Astrocyte (in vitro differentiated cells and primary cell): ENCODE measurements at regions not wholly inside any gene's neighbourhood (a gene's known extent, or its start where the extent isn't known, plus 50 kb on each side); places are given as distances from the start of the nearest gene placed in this dataset.

ENCODE experiments used
- DNase-seq: peaks from one replicate; pipeline ENCODE4 v3.0.0-alpha.2; 2010; ENCODE audit warnings: low read depth
- FAIRE-seq: peaks from 2 replicates; lab custom pipeline; 2011; peaks lifted over from hg19 to GRCh38; lab: Jason Lieb, UNC
- H2AFZ ChIP-seq: 2 replicates; pipeline ENCODE4 v1.6.0; 2012; ENCODE audit warnings: low read depth, low read length, inconsistent platforms
- H3K27ac ChIP-seq: 2 replicates; pipeline ENCODE4 v1.5.1; 2011; ENCODE audit warnings: low read depth, low read length, inconsistent platforms
- H3K27me3 ChIP-seq: 2 replicates; pipeline ENCODE4 v1.6.0; 2011; ENCODE audit warnings: low read length, inconsistent platforms; ENCODE audit not compliant: insufficient read depth
- H3K36me3 ChIP-seq: 2 replicates; pipeline ENCODE4 v1.5.1; 2011; ENCODE audit warnings: low read length, inconsistent platforms; ENCODE audit not compliant: insufficient read depth
- H3K4me1 ChIP-seq: 2 replicates; pipeline ENCODE4 v1.5.1; 2011; ENCODE audit warnings: low read length, inconsistent platforms; ENCODE audit not compliant: insufficient read depth
- H3K4me2 ChIP-seq: 2 replicates; pipeline ENCODE4 v1.6.0; 2012; ENCODE audit warnings: low read length, inconsistent platforms
- H3K4me3 ChIP-seq: 2 replicates; pipeline ENCODE4 v1.5.1; 2011; ENCODE audit warnings: low read depth, mild to moderate bottlenecking, low read length, inconsistent platforms; ENCODE audit not compliant: insufficient read depth
- H3K79me2 ChIP-seq: 2 replicates; pipeline ENCODE4 v1.6.0; 2012; ENCODE audit warnings: mild to moderate bottlenecking, low read length, inconsistent platforms; ENCODE audit not compliant: insufficient read depth
- H3K9ac ChIP-seq: 2 replicates; pipeline ENCODE4 v1.6.0; 2012; ENCODE audit warnings: mild to moderate bottlenecking, low read length, inconsistent platforms
- H3K9me3 ChIP-seq: 2 replicates; pipeline ENCODE4 v1.5.1; 2012; ENCODE audit warnings: low read depth, mild to moderate bottlenecking, low read length, inconsistent platforms; ENCODE audit not compliant: insufficient read depth
- H4K20me1 ChIP-seq: 2 replicates; pipeline ENCODE4 v1.6.0; 2012; ENCODE audit warnings: low read length, inconsistent platforms; ENCODE audit not compliant: insufficient read depth
- H3K27ac Mint-ChIP-seq: one replicate; pipeline ENCODE4 v1.8.0; 2021; ENCODE audit warnings: mild to moderate bottlenecking, mixed read lengths; ENCODE audit not compliant: unreplicated experiment
- H3K27me3 Mint-ChIP-seq: one replicate; pipeline ENCODE4 v1.8.0; 2021; ENCODE audit warnings: low read depth, mixed read lengths; ENCODE audit not compliant: unreplicated experiment
- H3K36me3 Mint-ChIP-seq: one replicate; pipeline ENCODE4 v1.8.0; 2021; ENCODE audit warnings: low read depth, mixed read lengths; ENCODE audit not compliant: unreplicated experiment
- H3K4me1 Mint-ChIP-seq: one replicate; pipeline ENCODE4 v1.8.0; 2021; ENCODE audit warnings: low read depth, mixed read lengths; ENCODE audit not compliant: unreplicated experiment
- H3K4me3 Mint-ChIP-seq: one replicate; pipeline ENCODE4 v1.8.0; 2021; ENCODE audit warnings: mild to moderate bottlenecking, moderate library complexity, mixed read lengths; ENCODE audit not compliant: unreplicated experiment
- H3K9me3 Mint-ChIP-seq: one replicate; pipeline ENCODE4 v1.8.0; 2021; ENCODE audit warnings: mild to moderate bottlenecking, mixed read lengths; ENCODE audit not compliant: unreplicated experiment
- EZH2 ChIP-seq: IDR thresholded peaks from 2 replicates; pipeline ENCODE4 v1.6.1; 2012; ENCODE audit warnings: mild to moderate bottlenecking, low read length, inconsistent platforms; ENCODE audit not compliant: insufficient read depth
- TF ChIP-seq, protein P1 (sequence below): IDR thresholded peaks from 2 replicates; pipeline ENCODE4 v1.5.1; 2011; ENCODE audit warnings: low read depth, mild to moderate bottlenecking, inconsistent platforms, low read length, moderate library complexity; ENCODE audit not compliant: insufficient read depth

DNA sequence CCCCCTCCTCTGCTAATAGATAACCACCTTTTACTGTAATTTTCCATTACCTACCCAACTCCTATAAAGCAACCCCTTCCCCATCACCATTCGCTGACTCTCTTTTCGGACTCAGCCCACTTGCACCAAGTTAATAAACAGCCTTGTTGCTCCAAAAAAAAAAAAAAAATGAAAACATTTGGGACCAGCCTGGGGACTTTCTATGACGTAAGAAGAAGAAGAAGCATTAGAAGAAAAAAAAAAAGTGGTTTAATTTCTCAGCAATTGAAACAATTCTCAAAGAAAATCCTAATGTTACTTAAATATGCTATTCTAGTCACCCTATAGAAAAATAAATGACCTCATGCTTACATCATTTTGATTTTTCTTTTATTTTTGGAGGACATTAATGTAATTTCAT, 301.5 kb upstream of the ANO3 start:
- H3K4me3 Mint-ChIP-seq = no peak overlapping the region
- peaks cover 3% of the 10 kb centered on the region for H3K4me1 Mint-ChIP-seq
- Histone ChIP-seq H3K27ac (no peak overlapping the region), H3K9ac (no peak overlapping the region), H3K4me1 (no peaks in the 10 kb centered on the region), H2AFZ (no peak overlapping the region), H3K4me2 (no peak overlapping the region), H4K20me1 (no peaks in the 10 kb centered on the region), H3K79me2 (no peaks in the 10 kb centered on the region), H3K27me3 (no peaks in the 10 kb centered on the region), H3K9me3 (no peaks in the 10 kb centered on the region), H3K4me3 (no peak overlapping the region), H3K36me3 (no peaks in the 10 kb centered on the region)
- FAIRE-seq = no peak
- peaks cover 3% of the 10 kb centered on the region for H3K9me3 Mint-ChIP-seq
- no peaks in the 10 kb centered on the region for H3K36me3 Mint-ChIP-seq
- H3K27me3 Mint-ChIP-seq = no peaks in the 10 kb centered on the region
- no peak overlapping the region for H3K27ac Mint-ChIP-seq
- no peak for TF ChIP-seq EZH2
- TF ChIP-seq, protein P1, sequence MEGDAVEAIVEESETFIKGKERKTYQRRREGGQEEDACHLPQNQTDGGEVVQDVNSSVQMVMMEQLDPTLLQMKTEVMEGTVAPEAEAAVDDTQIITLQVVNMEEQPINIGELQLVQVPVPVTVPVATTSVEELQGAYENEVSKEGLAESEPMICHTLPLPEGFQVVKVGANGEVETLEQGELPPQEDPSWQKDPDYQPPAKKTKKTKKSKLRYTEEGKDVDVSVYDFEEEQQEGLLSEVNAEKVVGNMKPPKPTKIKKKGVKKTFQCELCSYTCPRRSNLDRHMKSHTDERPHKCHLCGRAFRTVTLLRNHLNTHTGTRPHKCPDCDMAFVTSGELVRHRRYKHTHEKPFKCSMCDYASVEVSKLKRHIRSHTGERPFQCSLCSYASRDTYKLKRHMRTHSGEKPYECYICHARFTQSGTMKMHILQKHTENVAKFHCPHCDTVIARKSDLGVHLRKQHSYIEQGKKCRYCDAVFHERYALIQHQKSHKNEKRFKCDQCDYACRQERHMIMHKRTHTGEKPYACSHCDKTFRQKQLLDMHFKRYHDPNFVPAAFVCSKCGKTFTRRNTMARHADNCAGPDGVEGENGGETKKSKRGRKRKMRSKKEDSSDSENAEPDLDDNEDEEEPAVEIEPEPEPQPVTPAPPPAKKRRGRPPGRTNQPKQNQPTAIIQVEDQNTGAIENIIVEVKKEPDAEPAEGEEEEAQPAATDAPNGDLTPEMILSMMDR = no peak
- no peak for DNase-seq

DNA sequence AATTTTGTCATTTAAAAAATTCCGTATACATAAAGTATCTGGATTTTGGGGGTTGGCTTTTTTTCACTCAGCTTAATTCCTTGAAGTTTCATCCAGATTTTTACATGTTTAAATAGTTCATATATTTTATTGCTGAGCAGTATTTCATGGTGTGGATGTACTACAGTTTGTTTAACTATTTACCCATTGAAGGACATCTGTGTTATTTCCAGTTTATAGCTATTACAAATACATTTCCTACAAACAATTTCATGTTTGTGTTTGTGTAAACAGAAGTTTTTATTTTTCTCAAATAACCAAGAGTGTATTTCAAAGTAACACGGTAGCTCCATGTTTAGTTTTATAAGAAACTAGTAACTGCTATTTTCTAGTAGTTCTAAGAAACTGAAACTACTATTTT, 299.7 kb upstream of the ANO3 start:
- Mint-ChIP-seq H3K27ac (no peak overlapping the region), H3K4me1 (peaks cover 3% of the 10 kb centered on the region), H3K9me3 (peaks cover 3% of the 10 kb centered on the region), H3K36me3 (no peaks in the 10 kb centered on the region), H3K27me3 (no peaks in the 10 kb centered on the region), H3K4me3 (no peak overlapping the region)
- no peak overlapping the region for H3K4me3 ChIP-seq
- no peak overlapping the region for H3K4me2 ChIP-seq
- no peaks in the 10 kb centered on the region for H3K27me3 ChIP-seq
- TF ChIP-seq, protein P1 = no peak
- no peak for TF ChIP-seq EZH2
- H3K36me3 ChIP-seq = no peaks in the 10 kb centered on the region
- DNase-seq (no peak), FAIRE-seq (no peak)
- no peaks in the 10 kb centered on the region for H3K79me2 ChIP-seq
- H3K9me3 ChIP-seq = no peaks in the 10 kb centered on the region
- H3K9ac ChIP-seq = no peak overlapping the region
- no peak overlapping the region for H3K27ac ChIP-seq
- no peak overlapping the region for H2AFZ ChIP-seq
- no peaks in the 10 kb centered on the region for H4K20me1 ChIP-seq
- no peaks in the 10 kb centered on the region for H3K4me1 ChIP-seq

DNA sequence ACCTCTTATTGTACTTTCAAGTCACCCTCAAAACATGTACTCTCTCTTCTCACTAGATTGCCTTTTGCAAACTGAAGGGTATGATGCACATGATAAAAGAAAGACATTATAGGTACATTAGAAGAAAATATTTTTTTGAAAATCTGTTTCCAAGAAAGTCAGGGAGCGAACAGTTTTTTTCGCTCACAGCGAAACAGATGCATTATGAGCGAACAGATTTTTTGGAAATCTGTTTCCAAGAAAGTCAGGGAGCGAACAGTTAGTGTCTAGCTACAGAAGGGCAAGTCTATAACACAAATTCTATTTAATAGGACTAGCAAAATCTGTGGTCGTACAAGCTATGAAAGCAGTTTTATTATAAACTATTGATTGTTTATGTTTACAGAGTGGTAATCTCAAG, 296.2 kb upstream of the ANO3 start:
- H3K9ac ChIP-seq = no peak overlapping the region
- H3K27me3 Mint-ChIP-seq = no peaks in the 10 kb centered on the region
- H3K27me3 ChIP-seq = no peaks in the 10 kb centered on the region
- DNase-seq (no peak), FAIRE-seq (no peak)
- no peaks in the 10 kb centered on the region for H3K79me2 ChIP-seq
- H3K36me3 Mint-ChIP-seq = no peaks in the 10 kb centered on the region
- H3K27ac Mint-ChIP-seq = no peak overlapping the region
- no peak overlapping the region for H2AFZ ChIP-seq
- no peaks in the 10 kb centered on the region for H3K4me1 ChIP-seq
- H3K36me3 ChIP-seq = no peaks in the 10 kb centered on the region
- H3K4me2 ChIP-seq = no peak overlapping the region
- no peaks in the 10 kb centered on the region for H3K9me3 Mint-ChIP-seq
- H3K4me3 ChIP-seq = no peak overlapping the region
- no peaks in the 10 kb centered on the region for H4K20me1 ChIP-seq
- no peaks in the 10 kb centered on the region for H3K4me1 Mint-ChIP-seq
- H3K4me3 Mint-ChIP-seq = no peak overlapping the region
- TF ChIP-seq EZH2 = no peak
- TF ChIP-seq, protein P1 = no peak
- no peaks in the 10 kb centered on the region for H3K9me3 ChIP-seq
- H3K27ac ChIP-seq = no peak overlapping the region
